K562 (cell line): ENCODE measurements at regions not wholly inside any gene's neighbourhood (a gene's known extent, or its start where the extent isn't known, plus 50 kb on each side); places are given as distances from the start of the nearest gene placed in this dataset.

Experiments
- KDM5B ChIP-seq: fragments of 200-600 bp; sonication (generic); IDR thresholded peaks from 2 replicates; pipeline ENCODE4 v1.6.1; 2012; ENCODE audit warnings: low read depth, mild to moderate bottlenecking, moderate library complexity, low read length, control low read depth, inconsistent platforms; ENCODE audit not compliant: insufficient replicate concordance
- TEAD2 ChIP-seq: fragments of 450-650 bp; IDR thresholded peaks from 2 replicates; pipeline ENCODE4 v1.6.1; 2016; ENCODE audit warnings: missing genetic modification characterization, control low read depth, missing compliant biosample characterization
- TF ChIP-seq, protein P1 (sequence below), 2 experiments: fragments of 450-650 bp in 1 of 2; sonication (generic) in 1 of 2; formaldehyde crosslinking in 1 of 2; IDR thresholded peaks; 2 replicates each; pipeline versions ENCODE4 v1.7.1 to v1.9.0; 2016 to 2022; ENCODE audit warnings: inconsistent platforms in 1 of 2, mild to moderate bottlenecking in 1 of 2, missing genetic modification reagents in 1 of 2

DNA sequence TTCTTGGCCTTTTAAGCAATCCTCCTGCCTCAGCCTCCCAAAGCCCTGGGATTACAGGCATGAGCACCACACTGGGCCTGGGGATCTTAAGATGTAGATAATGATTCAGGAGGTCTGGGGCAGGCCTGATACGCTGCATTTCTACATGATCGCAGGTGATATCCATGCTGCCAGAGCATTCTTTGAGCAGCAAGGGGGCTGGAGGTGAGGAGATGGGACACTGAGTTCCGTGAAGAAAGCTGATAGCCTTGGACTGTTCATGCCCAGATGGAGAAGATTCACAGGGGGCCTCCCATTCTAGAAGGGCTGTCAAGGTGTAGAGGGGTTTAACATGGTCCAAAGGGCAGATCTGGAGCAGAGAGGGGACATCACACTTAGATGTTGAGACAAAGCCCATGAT is 480.3 kb downstream of the RPS24 start:
- TF ChIP-seq KDM5B (no peak), TEAD2 (tag) (no peak)
- TF ChIP-seq, protein P1, sequence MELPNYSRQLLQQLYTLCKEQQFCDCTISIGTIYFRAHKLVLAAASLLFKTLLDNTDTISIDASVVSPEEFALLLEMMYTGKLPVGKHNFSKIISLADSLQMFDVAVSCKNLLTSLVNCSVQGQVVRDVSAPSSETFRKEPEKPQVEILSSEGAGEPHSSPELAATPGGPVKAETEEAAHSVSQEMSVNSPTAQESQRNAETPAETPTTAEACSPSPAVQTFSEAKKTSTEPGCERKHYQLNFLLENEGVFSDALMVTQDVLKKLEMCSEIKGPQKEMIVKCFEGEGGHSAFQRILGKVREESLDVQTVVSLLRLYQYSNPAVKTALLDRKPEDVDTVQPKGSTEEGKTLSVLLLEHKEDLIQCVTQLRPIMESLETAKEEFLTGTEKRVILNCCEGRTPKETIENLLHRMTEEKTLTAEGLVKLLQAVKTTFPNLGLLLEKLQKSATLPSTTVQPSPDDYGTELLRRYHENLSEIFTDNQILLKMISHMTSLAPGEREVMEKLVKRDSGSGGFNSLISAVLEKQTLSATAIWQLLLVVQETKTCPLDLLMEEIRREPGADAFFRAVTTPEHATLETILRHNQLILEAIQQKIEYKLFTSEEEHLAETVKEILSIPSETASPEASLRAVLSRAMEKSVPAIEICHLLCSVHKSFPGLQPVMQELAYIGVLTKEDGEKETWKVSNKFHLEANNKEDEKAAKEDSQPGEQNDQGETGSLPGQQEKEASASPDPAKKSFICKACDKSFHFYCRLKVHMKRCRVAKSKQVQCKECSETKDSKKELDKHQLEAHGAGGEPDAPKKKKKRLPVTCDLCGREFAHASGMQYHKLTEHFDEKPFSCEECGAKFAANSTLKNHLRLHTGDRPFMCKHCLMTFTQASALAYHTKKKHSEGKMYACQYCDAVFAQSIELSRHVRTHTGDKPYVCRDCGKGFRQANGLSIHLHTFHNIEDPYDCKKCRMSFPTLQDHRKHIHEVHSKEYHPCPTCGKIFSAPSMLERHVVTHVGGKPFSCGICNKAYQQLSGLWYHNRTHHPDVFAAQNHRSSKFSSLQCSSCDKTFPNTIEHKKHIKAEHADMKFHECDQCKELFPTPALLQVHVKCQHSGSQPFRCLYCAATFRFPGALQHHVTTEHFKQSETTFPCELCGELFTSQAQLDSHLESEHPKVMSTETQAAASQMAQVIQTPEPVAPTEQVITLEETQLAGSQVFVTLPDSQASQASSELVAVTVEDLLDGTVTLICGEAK (IDR thresholded peaks at IDR 0.05): no peak
- TF ChIP-seq, protein P1 (CRISPR knock-in tag; IDR thresholded peaks at IDR 0.05): no peak
